GM20000 (cell line): ENCODE measurements at regions not wholly inside any gene's neighbourhood (a gene's known extent, or its start where the extent isn't known, plus 50 kb on each side); places are given as distances from the start of the nearest gene placed in this dataset.
"Not testable (repeated sequence)": the region's sequence is repeated elsewhere in the genome, so short reads cannot be mapped to it uniquely, and the experiment has no call there.

ENCODE experiments used
- DNase-seq: peaks from one replicate; pipeline ENCODE4 v3.0.0; 2012; ENCODE audit warnings: low spot score
- CTCF ChIP-seq: IDR thresholded peaks from 2 replicates; pipeline ENCODE4 v1.5.1; 2012; ENCODE audit warnings: mild to moderate bottlenecking, control low read depth; ENCODE audit errors: extremely low read depth, missing control alignments

DNA sequence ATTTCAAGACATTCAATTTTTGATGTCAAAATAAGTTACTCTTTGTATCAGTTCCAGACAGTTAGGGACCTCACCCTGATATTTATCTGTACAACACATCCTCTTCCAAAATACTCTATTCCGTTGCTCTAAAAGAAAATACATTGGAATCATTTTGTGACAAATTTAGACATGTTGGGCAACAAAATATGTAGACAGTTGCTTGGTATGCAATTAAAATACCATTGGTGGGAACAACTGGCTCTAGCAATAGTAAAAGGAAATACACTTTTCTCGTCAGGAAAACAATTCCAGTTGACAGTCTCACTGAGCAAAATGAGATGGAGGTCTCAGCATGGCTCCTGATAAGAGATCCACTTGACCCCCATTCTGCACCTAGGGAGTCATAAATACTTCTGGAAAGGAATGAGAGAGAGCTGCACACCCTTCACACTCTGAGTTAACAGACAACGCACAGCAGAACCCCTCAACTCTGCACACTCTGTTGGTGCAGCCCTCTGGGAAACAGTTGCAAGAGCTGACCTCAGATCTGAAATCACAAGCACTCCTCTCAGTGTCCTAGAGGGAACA, 171.3 kb upstream of the NT5E start:
- DNase-seq: no peak
- TF ChIP-seq CTCF: no peak

DNA sequence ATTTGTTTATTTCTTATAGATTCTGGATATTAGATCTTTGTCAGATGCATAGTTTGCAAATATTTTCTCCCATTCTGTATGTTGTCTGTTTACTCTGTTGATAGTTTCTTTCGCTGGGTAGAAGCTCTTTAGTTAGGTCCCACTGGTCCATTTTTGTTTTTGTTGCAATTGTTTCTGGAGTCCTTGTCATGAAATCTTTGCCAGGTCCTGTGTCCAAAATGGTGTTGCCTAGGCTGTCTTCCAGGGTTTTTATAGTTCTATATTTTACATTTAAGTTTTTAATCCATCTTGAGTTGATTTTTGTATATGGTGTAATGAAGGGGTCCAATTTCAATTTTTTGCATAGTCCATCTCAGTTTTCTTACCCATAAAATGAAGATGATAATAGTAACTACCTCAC, 173.9 kb upstream of the NT5E start:
- DNase-seq: not testable (repeated sequence)

DNA sequence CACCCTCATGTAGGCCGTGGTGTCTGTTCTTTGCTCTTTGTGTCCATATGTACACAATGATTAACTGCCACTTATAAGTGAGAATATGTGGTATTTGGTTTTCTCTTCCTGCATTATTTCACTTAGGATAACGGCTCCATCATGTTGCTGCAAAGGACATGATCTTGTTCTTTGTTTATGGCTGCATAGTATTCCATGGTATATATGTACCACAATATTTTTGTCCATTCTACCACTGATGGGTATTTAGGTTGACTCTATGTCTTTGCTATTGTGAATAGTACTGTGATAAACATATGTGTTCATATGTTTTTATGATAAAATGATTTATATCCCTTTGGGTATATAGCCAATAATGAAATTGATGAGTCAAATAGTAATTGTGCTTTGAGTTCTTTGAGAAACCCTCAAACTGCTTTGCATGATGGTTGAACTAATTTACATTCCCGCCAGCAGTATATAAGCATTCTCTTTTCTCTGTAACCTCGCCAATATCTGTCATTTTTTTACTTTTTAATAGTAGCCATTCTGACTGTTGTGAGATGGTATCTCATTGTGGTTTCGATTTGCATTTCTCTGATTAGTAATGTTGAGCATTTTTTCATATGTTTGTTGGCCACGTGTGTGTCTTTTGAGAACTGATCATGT, 174.4 kb upstream of the NT5E start:
- TF ChIP-seq CTCF: no peak
- no peak for DNase-seq

- DNase-seq: no peak
- no peak for TF ChIP-seq CTCF
Observed at GRCh38 chr6:85273870-85274269, 176.0 kb upstream of the NT5E start.

DNA sequence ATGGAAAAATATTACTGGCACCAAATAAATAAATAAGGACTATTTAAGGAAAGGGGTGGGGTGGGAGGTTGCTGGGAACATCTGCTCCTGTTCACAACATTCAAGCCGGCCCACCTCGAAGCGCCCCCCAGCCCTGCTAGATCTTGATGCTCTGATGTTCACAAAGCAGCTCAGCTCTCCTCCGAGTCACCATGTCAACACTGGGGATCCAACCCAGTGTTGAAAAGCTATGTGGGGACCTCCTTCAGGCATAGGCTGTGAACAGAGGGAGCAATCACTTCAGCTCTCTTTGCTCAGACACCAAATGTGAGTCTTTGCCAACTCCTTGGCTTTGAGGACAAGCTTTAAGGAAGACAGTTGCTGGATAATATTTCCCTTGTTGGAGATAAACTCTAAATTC, 176.8 kb upstream of the NT5E start:
- TF ChIP-seq CTCF: no peak
- DNase-seq: no peak

GRCh38 chr6:85272592-85272991, 177.3 kb upstream of the NT5E start:
- TF ChIP-seq CTCF: no peak
- no peak for DNase-seq

DNA sequence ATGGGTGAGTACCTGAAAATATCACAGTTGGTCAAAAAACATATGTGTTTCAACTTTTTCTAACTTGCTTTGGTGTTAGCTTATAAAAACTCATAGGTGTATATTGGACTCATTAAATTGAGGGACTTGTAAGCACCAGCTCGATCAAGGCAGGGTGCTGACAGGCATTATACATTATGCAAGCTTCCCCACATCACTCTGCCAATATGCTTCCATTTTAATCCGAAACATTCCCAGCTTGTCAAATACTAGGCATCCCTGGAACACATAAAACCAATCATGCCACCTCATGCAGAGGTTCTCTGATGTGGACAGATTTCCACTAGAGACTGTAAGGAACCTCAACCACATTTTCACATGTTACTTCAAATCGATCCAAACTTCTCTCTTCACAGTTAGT, 187.3 kb upstream of the NT5E start:
- DNase-seq: no peak
- TF ChIP-seq CTCF: no peak

DNA sequence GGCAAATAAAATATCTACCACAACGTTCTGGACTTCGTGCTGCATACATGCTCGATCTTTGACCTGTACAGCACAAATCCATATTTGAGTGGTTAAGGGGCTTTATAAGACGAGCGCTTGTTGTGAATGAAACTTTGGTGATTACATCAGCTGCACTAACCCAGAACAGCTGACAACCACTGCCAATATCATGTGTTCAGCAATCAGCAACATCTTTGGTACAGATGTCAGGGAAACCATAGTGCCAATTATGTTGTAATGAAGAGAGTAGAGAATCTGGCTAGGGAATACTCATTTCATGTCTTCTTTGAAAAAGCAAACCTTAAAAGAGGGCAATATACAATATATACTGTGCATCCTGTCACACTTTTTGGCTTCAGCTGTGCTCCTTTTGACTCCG, 188.6 kb upstream of the NT5E start:
- DNase-seq: no peak
- no peak for TF ChIP-seq CTCF
